H1 (cell line): ENCODE measurements at regions not wholly inside any gene's neighbourhood (a gene's known extent, or its start where the extent isn't known, plus 50 kb on each side); places are given as distances from the start of the nearest gene placed in this dataset.

Source experiments
- CTCF ChIA-PET: fragments of 300-600 bp; sonication (Branson Sonifier 250); formaldehyde crosslinking; loops from one replicate; lab custom pipeline; 2021; ENCODE audit not compliant: partially characterized antibody; lab: Charles Lee
- POLR2A ChIA-PET: fragments of 300-600 bp; sonication (Branson Sonifier 250); formaldehyde crosslinking; loops from one replicate; lab custom pipeline; 2021; ENCODE audit warnings: inconsistent platforms; ENCODE audit not compliant: partially characterized antibody; lab: Charles Lee
- DNase-seq, 2 experiments: peaks; one replicate each; pipeline versions ENCODE4 v3.0.0 to v3.0.0-alpha.2; 2010 to 2022; ENCODE audit warnings: low spot score in 2 of 2, low read depth in 1 of 2, mixed read lengths in 1 of 2
- FAIRE-seq: peaks from 2 replicates; lab custom pipeline; 2011; peaks lifted over from hg19 to GRCh38; lab: Jason Lieb, UNC
- H2AFZ ChIP-seq: 2 replicates; pipeline ENCODE4 v1.8.1; 2012; ENCODE audit warnings: low read length, inconsistent platforms
- H2AK5ac ChIP-seq: 2 replicates; pipeline ENCODE4 v1.6.1; 2013; ENCODE audit warnings: low read depth, low read length
- H2BK120ac ChIP-seq: replicated peaks from 2 replicates; pipeline ENCODE3; 2013; ENCODE audit warnings: low read depth, low read length, inconsistent platforms
- H2BK12ac ChIP-seq: 2 replicates; pipeline ENCODE4 v1.6.1; 2013; ENCODE audit warnings: low read depth, low read length
- H2BK15ac ChIP-seq: 2 replicates; pipeline ENCODE4 v1.6.1; 2013; ENCODE audit warnings: low read length
- H2BK20ac ChIP-seq: 2 replicates; pipeline ENCODE4 v1.6.1; 2013; ENCODE audit warnings: low read length
- H2BK5ac ChIP-seq: 2 replicates; pipeline ENCODE4 v1.6.1; 2013; ENCODE audit warnings: low read depth, low read length
- H3K14ac ChIP-seq: 2 replicates; pipeline ENCODE4 v1.6.1; 2013; ENCODE audit warnings: inconsistent platforms; ENCODE audit not compliant: insufficient read length
- H3K18ac ChIP-seq: 2 replicates; pipeline ENCODE4 v1.6.1; 2013; ENCODE audit warnings: low read length; ENCODE audit errors: extremely low read depth
- H3K23ac ChIP-seq: 2 replicates; pipeline ENCODE4 v1.6.1; 2013; ENCODE audit warnings: inconsistent platforms; ENCODE audit not compliant: insufficient read length
- H3K23me2 ChIP-seq: 2 replicates; pipeline ENCODE4 v1.6.1; 2013; ENCODE audit warnings: low read depth, low read length
- H3K27ac ChIP-seq: 2 replicates; pipeline ENCODE4 v1.6.1; 2011; ENCODE audit warnings: low read depth, low read length, inconsistent platforms
- H3K27me3 ChIP-seq, 4 experiments: replicated peaks in 1 of 4; 1 replicate in 1 of 4; 2 replicates in 3 of 4; pipeline versions ENCODE4 v1.6.1 to v1.8.1; 2011 to 2013; ENCODE audit warnings: low read length in 3 of 4, mild to moderate bottlenecking in 3 of 4, inconsistent platforms in 2 of 4, mixed read lengths in 2 of 4, moderate library complexity in 1 of 4; ENCODE audit not compliant: control insufficient read depth in 3 of 4, insufficient read depth in 3 of 4; ENCODE audit errors: extremely low read depth in 1 of 4
- H3K36me3 ChIP-seq, 4 experiments: 2 replicates each; pipeline versions ENCODE4 v1.6.1 to v1.8.1; 2011 to 2013; ENCODE audit warnings: mild to moderate bottlenecking in 4 of 4, low read length in 3 of 4, moderate library complexity in 2 of 4, control low read depth in 1 of 4, inconsistent platforms in 1 of 4; ENCODE audit not compliant: insufficient read depth in 4 of 4, control insufficient read depth in 2 of 4
- H3K4ac ChIP-seq: replicated peaks from 2 replicates; pipeline ENCODE3; 2013; ENCODE audit warnings: low read length, low read depth, mixed read lengths, inconsistent platforms; ENCODE audit not compliant: insufficient read length
- H3K4me1 ChIP-seq, 4 experiments: replicated peaks in 1 of 4; 1 replicate in 1 of 4; 2 replicates in 3 of 4; pipeline versions ENCODE4 v1.6.1 to v1.8.1; 2011 to 2013; ENCODE audit warnings: low read length in 3 of 4, inconsistent platforms in 2 of 4, mixed read lengths in 1 of 4; ENCODE audit not compliant: insufficient read depth in 4 of 4, control insufficient read depth in 3 of 4
- H3K4me2 ChIP-seq, 2 experiments: 2 replicates each; pipeline versions ENCODE4 v1.6.1 to v1.8.1; 2011 to 2013; ENCODE audit warnings: low read depth in 2 of 2, low read length in 2 of 2, control low read depth in 1 of 2, inconsistent platforms in 1 of 2, mild to moderate bottlenecking in 1 of 2; ENCODE audit not compliant: insufficient read depth in 1 of 2
- H3K4me3 ChIP-seq, 4 experiments: fragments of 200-600, 300-600 bp in 1 of 4; sonication (generic), shearing (Covaris generic), sonication (Bioruptor Twin) in 1 of 4; 2 replicates each; pipeline versions ENCODE4 v1.5.1 to v1.8.1; 2011 to 2016; ENCODE audit warnings: low read length in 4 of 4, low read depth in 3 of 4, control low read depth in 2 of 4, inconsistent platforms in 2 of 4, mild to moderate bottlenecking in 2 of 4, mixed read lengths in 1 of 4, moderate library complexity in 1 of 4; ENCODE audit not compliant: insufficient read depth in 2 of 4; ENCODE audit errors: extremely low read depth in 1 of 4
- H3K56ac ChIP-seq: replicated peaks from 2 replicates; pipeline ENCODE3; 2013; ENCODE audit warnings: low read depth, mild to moderate bottlenecking, mixed read lengths, low read length, inconsistent platforms; ENCODE audit not compliant: insufficient read length
- H3K79me1 ChIP-seq: 2 replicates; pipeline ENCODE4 v1.6.1; 2013; ENCODE audit warnings: low read depth, low read length, control low read depth
- H3K79me2 ChIP-seq, 2 experiments: 2 replicates each; pipeline versions ENCODE4 v1.6.1 to v1.8.1; 2012 to 2013; ENCODE audit warnings: low read length in 2 of 2, mild to moderate bottlenecking in 2 of 2, inconsistent platforms in 1 of 2; ENCODE audit not compliant: insufficient read depth in 2 of 2, control insufficient read depth in 1 of 2
- H3K9ac ChIP-seq, 4 experiments: replicated peaks in 1 of 4; 1 replicate in 1 of 4; 2 replicates in 3 of 4; pipeline versions ENCODE4 v1.6.1 to v1.8.1; 2011 to 2013; ENCODE audit warnings: low read depth in 3 of 4, low read length in 3 of 4, control low read depth in 2 of 4, mild to moderate bottlenecking in 2 of 4, moderate library complexity in 2 of 4, inconsistent platforms in 1 of 4; ENCODE audit errors: extremely low read depth in 1 of 4
- H3K9me3 ChIP-seq, 2 experiments: 2 replicates each; pipeline versions ENCODE4 v1.6.1 to v1.8.1; 2012 to 2013; ENCODE audit warnings: mild to moderate bottlenecking in 2 of 2, moderate library complexity in 2 of 2, control low read depth in 1 of 2, inconsistent platforms in 1 of 2, low read depth in 1 of 2, low read length in 1 of 2, mixed read lengths in 1 of 2; ENCODE audit not compliant: insufficient read depth in 2 of 2
- H4K20me1 ChIP-seq, 2 experiments: replicated peaks in 1 of 2; 2 replicates each; pipeline versions ENCODE3 to v1.8.1; 2011 to 2013; ENCODE audit warnings: inconsistent platforms in 2 of 2, low read length in 2 of 2, mild to moderate bottlenecking in 1 of 2; ENCODE audit not compliant: insufficient read depth in 2 of 2, control insufficient read depth in 1 of 2
- H4K5ac ChIP-seq: 2 replicates; pipeline ENCODE4 v1.6.1; 2013; ENCODE audit warnings: low read length, low read depth, mixed read lengths, inconsistent platforms; ENCODE audit not compliant: insufficient read length
- H4K8ac ChIP-seq: 2 replicates; pipeline ENCODE4 v1.8.0; 2013; ENCODE audit warnings: mild to moderate bottlenecking, moderate library complexity, low read length, inconsistent platforms; ENCODE audit not compliant: insufficient read depth; ENCODE audit errors: extremely low read depth
- H4K91ac ChIP-seq: replicated peaks from 2 replicates; pipeline ENCODE3; 2013; ENCODE audit warnings: low read length, mixed read lengths, inconsistent platforms; ENCODE audit not compliant: insufficient read length
- TEAD4 ChIP-seq: IDR thresholded peaks from 2 replicates; pipeline ENCODE4 v1.6.1; 2012; ENCODE audit warnings: low read depth, low read length, inconsistent platforms, mixed read lengths
- YY1 ChIP-seq: IDR thresholded peaks from 2 replicates; pipeline ENCODE4 v1.6.1; 2011; ENCODE audit warnings: low read depth, mild to moderate bottlenecking, low read length
- WGBS, 2 experiments: shearing (Covaris generic) in 1 of 2; methylation state at CpG; one replicate each; pipeline versions ENCODE4 v1.1.6 to v1.1.7; 2013 to 2015; ENCODE audit warnings: low lambda C conversion rate in 2 of 2, mixed read lengths in 2 of 2, inconsistent platforms in 1 of 2, low coverage in 1 of 2, missing lambda C conversion rate in 1 of 2; ENCODE audit not compliant: insufficient replicate concordance in 2 of 2, insufficient coverage in 1 of 2, insufficient read length in 1 of 2; ENCODE audit errors: extremely low coverage in 1 of 2, missing lambda C conversion rate in 1 of 2; 5-methylcytosine and 5-hydroxymethylcytosine counted together

DNA sequence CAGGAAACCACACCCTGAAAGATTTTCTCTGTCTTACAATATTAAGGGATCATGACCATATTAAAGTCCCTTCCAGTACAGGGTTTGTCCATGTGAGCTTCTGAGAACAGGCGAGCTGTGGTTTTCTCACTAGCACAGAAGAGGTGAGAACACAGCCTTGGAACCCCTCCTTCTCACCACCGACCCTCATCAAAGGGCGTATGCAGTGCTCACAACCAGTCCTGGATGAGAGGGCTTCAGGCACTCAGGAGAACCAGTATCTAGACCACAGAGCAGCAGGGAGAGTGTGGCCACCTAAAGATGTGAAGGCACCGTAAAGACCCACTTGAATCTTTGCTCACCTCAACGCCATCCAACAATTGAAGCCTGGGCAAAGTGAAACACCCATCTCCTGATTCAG, 397.0 kb downstream of the ETS1 start:
- Histone ChIP-seq H3K27ac (no peak overlapping the region), H3K56ac (no peak overlapping the region), H4K8ac (no peak overlapping the region), H3K23ac (no peak overlapping the region), H3K18ac (no peak overlapping the region), H3K4me1 (no peaks in the 10 kb centered on the region), H3K4ac (no peak overlapping the region), H2BK12ac (no peak overlapping the region), H3K9ac (no peak overlapping the region), H3K4me2 (no peak overlapping the region), H4K5ac (no peak overlapping the region), H3K79me2 (no peaks in the 10 kb centered on the region), H2BK120ac (no peak overlapping the region), H2AFZ (no peak overlapping the region), H2BK15ac (no peak overlapping the region), H3K9me3 (peaks cover under 1 to 2% of the 10 kb centered on the region in 2 experiments; a peak in 2 of 4 replicates), H2AK5ac (no peak overlapping the region), H2BK20ac (no peak overlapping the region), H3K36me3 (no peaks in the 10 kb centered on the region), H3K27me3 (no peaks in the 10 kb centered on the region), H3K4me3 (no peak overlapping the region), H3K79me1 (no peaks in the 10 kb centered on the region), H2BK5ac (no peak overlapping the region), H4K20me1 (no peaks in the 10 kb centered on the region), H3K14ac (no peak overlapping the region), H3K23me2 (no peaks in the 10 kb centered on the region), H4K91ac (no peak overlapping the region)
- ChIA-PET CTCF (interaction anchor here (0.7 to 1.7 kb wide), 3 partner anchors 16 to 440 kb away, joined by 4 to 5 read pairs (median 4); no protein-coding TSS in a partner anchor), POLR2A (interaction anchor here (1.3 kb wide), 1 partner anchor 11 kb away, joined by 3 read pairs; no protein-coding TSS in a partner anchor)
- WGBS, 2 experiments, result 86% methylated on average over 5 of the region's 5 CpGs; no CpG with 5 or more reads in 1 of the 2 experiments
- FAIRE-seq (no peak), DNase-seq (no peak)
- no peak for TF ChIP-seq YY1
- no peak for TF ChIP-seq TEAD4
